Stimulated activated CD8-positive, alpha-beta memory T cell treated with anti-CD3 and anti-CD28 coated beads, Interleukin-4, amount 100 ng/mL, for 1 hour (primary cell): ENCODE measurements at regions not wholly inside any gene's neighbourhood (a gene's known extent, or its start where the extent isn't known, plus 50 kb on each side); places are given as distances from the start of the nearest gene placed in this dataset.

ENCODE experiments used
- DNase-seq, 2 donors: peaks; one replicate each; pipeline ENCODE4 v3.0.0-alpha.2; 2020; ENCODE audit warnings: low read depth in 2 of 2, low spot score in 1 of 2

- DNase-seq, result no peak
Observed at GRCh38 chr5:4255441-4255840, 659.8 kb downstream of the IRX1 start.

GRCh38 chr5:4258170-4258569, 662.5 kb downstream of the IRX1 start:
- DNase-seq, result no peak

GRCh38 chr5:4271193-4271592, 675.6 kb downstream of the IRX1 start:
- DNase-seq, result no peak

- DNase-seq, result no peak
Observed at GRCh38 chr5:4275232-4275631, 679.6 kb downstream of the IRX1 start.

GRCh38 chr5:4294878-4295277, 699.2 kb downstream of the IRX1 start:
- DNase-seq, result no peak

GRCh38 chr5:4295663-4296339, 700.2 kb downstream of the IRX1 start:
- DNase-seq, result no peak

GRCh38 chr5:4306057-4306456, 710.4 kb downstream of the IRX1 start:
- DNase-seq, result no peak

- no peak for DNase-seq
Observed at GRCh38 chr5:4309026-4309425, 713.4 kb downstream of the IRX1 start.

GRCh38 chr5:4313138-4313537, 717.5 kb downstream of the IRX1 start:
- DNase-seq, result no peak

- no peak for DNase-seq
Observed at GRCh38 chr5:4319478-4320128, 724.0 kb downstream of the IRX1 start.

GRCh38 chr5:4330327-4330726, 734.7 kb downstream of the IRX1 start:
- no peak for DNase-seq

GRCh38 chr5:4335078-4335477, 739.4 kb downstream of the IRX1 start:
- no peak for DNase-seq

- no peak for DNase-seq
Observed at GRCh38 chr5:4337519-4337918, 741.9 kb downstream of the IRX1 start.

GRCh38 chr5:4339949-4340348, 744.3 kb downstream of the IRX1 start:
- no peak for DNase-seq

- no peak for DNase-seq
Observed at GRCh38 chr5:4345850-4346249, 750.2 kb downstream of the IRX1 start.

- no peak for DNase-seq
Observed at GRCh38 chr5:4348423-4348822, 752.8 kb downstream of the IRX1 start.

GRCh38 chr5:4348919-4349318, 753.3 kb downstream of the IRX1 start:
- DNase-seq, result no peak

- no peak for DNase-seq
Observed at GRCh38 chr5:4356201-4356600, 760.6 kb downstream of the IRX1 start.

GRCh38 chr5:4359847-4360246, 764.2 kb downstream of the IRX1 start:
- DNase-seq, result no peak

GRCh38 chr5:4361753-4362152, 766.1 kb downstream of the IRX1 start:
- DNase-seq, result no peak

GRCh38 chr5:4362411-4362810, 766.8 kb downstream of the IRX1 start:
- no peak for DNase-seq

- DNase-seq, result no peak
Observed at GRCh38 chr5:4363045-4363444, 767.4 kb downstream of the IRX1 start.

- no peak for DNase-seq
Observed at GRCh38 chr5:4366628-4367027, 771.0 kb downstream of the IRX1 start.
